T-helper 2 cell (primary cell): ENCODE measurements at regions not wholly inside any gene's neighbourhood (a gene's known extent, or its start where the extent isn't known, plus 50 kb on each side); places are given as distances from the start of the nearest gene placed in this dataset.

Source experiments
- DNase-seq, 5 experiments: peaks; one replicate each; pipeline versions ENCODE4 v3.0.0 to v3.0.0-alpha.2; 2012 to 2022

- DNase-seq: no peak
Observed at GRCh38 chr4:11566444-11567022, 137.8 kb upstream of the HS3ST1 start.

- DNase-seq: no peak
Observed at GRCh38 chr4:11565899-11566298, 137.2 kb upstream of the HS3ST1 start.

- DNase-seq: no peak
Observed at GRCh38 chr4:11565213-11565612, 136.5 kb upstream of the HS3ST1 start.

- DNase-seq: no peak
Observed at GRCh38 chr4:11564021-11564420, 135.3 kb upstream of the HS3ST1 start.

GRCh38 chr4:11549525-11549924 lies 120.8 kb upstream of the HS3ST1 start:
- DNase-seq: no peak

- peak in 1 of 5 experiments; percentile 14 for DNase-seq
Observed at GRCh38 chr4:11548597-11549082, 119.9 kb upstream of the HS3ST1 start.

GRCh38 chr4:11546391-11547175 lies 117.9 kb upstream of the HS3ST1 start:
- DNase-seq: no peak

- no peak for DNase-seq
Observed at GRCh38 chr4:11545651-11546050, 117.0 kb upstream of the HS3ST1 start.

GRCh38 chr4:11544211-11544610 lies 115.5 kb upstream of the HS3ST1 start:
- no peak for DNase-seq

- DNase-seq: no peak
Observed at GRCh38 chr4:11543706-11544105, 115.0 kb upstream of the HS3ST1 start.

- no peak for DNase-seq
Observed at GRCh38 chr4:11542952-11543351, 114.3 kb upstream of the HS3ST1 start.

- no peak for DNase-seq
Observed at GRCh38 chr4:11537846-11538245, 109.2 kb upstream of the HS3ST1 start.

GRCh38 chr4:11535333-11535732 lies 106.6 kb upstream of the HS3ST1 start:
- DNase-seq: no peak

GRCh38 chr4:11534623-11535302 lies 106.1 kb upstream of the HS3ST1 start:
- DNase-seq: no peak

GRCh38 chr4:11532138-11532537 lies 103.4 kb upstream of the HS3ST1 start:
- no peak for DNase-seq

GRCh38 chr4:11529625-11530201 lies 101.0 kb upstream of the HS3ST1 start:
- DNase-seq: no peak

GRCh38 chr4:11525085-11525484 lies 96.4 kb upstream of the HS3ST1 start:
- no peak for DNase-seq

GRCh38 chr4:11518754-11519153 lies 90.1 kb upstream of the HS3ST1 start:
- no peak for DNase-seq

GRCh38 chr4:11514779-11515419 lies 86.2 kb upstream of the HS3ST1 start:
- no peak for DNase-seq

- no peak for DNase-seq
Observed at GRCh38 chr4:11514003-11514402, 85.3 kb upstream of the HS3ST1 start.

GRCh38 chr4:11512871-11513270 lies 84.2 kb upstream of the HS3ST1 start:
- DNase-seq: no peak

GRCh38 chr4:11511321-11511720 lies 82.6 kb upstream of the HS3ST1 start:
- peak in 1 of 5 experiments; percentile 34 for DNase-seq

GRCh38 chr4:11507920-11508319 lies 79.2 kb upstream of the HS3ST1 start:
- no peak for DNase-seq
